Activated T-cell treated with anti-CD3 and anti-CD28 coated beads for 48 hours (primary cell): ENCODE measurements at regions not wholly inside any gene's neighbourhood (a gene's known extent, or its start where the extent isn't known, plus 50 kb on each side); places are given as distances from the start of the nearest gene placed in this dataset.
"Not testable (repeated sequence)": the region's sequence is repeated elsewhere in the genome, so short reads cannot be mapped to it uniquely, and the experiment has no call there.

Source experiments
- DNase-seq: peaks from one replicate; pipeline ENCODE4 v3.0.0-alpha.2; 2020; ENCODE audit warnings: low read depth

DNA sequence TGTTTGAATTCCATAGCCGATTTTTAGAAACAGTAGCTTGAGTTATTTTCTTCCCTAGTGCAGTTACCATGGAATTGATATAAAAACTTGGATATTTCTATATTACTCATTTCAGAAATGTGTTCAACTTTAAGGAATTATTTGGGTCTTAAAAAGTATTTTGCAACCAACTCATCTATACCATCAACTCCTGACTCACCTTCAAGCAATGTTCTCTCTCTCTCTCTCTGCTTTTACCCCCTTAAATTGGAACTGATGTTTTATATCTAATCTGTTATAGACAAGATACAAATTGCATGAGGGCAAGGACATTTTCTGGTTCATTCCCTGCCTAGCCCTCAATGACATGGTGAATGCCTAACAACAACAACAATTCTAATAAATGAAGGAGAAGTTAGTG lies 214.7 kb upstream of the NRIP1 start:
- no peak for DNase-seq

DNA sequence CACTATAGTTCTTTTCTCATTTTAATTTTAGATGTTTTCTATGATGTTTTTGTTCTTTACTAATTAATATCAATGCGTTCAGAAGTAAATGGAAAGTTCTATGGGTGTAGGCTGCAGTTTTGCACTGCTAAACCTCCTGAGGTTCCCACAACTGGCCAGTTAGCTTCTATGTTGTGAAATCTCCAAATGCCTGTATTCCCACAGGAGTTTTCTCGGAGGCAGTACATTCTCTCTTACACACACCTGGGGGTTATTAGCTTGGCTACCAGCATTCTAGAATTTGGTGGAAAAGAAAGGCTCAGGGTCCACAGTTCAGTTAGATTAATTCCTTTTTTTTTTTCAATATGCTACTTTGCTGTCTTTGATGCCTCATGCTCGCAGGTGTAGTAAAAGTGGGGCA lies 216.9 kb upstream of the NRIP1 start:
- DNase-seq = no peak

DNA sequence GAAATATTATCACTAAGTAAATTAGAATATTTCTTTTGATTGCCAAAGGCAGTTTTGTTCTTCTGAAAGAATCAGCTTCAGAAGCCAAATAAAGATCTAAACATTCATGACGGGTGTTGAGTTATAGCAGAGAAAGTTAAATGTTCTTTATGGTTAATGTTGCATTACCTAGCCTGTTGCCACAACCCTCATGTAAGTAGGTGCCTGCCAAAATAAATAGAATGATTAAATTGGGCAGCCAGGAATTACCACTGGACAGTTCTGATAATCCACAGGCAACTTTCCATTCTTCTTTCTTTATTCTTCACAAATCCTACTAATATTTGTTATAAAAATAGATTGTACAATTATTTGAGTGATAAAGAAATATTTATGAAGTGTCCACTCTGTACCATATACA lies 217.9 kb upstream of the NRIP1 start:
- DNase-seq = no peak

DNA sequence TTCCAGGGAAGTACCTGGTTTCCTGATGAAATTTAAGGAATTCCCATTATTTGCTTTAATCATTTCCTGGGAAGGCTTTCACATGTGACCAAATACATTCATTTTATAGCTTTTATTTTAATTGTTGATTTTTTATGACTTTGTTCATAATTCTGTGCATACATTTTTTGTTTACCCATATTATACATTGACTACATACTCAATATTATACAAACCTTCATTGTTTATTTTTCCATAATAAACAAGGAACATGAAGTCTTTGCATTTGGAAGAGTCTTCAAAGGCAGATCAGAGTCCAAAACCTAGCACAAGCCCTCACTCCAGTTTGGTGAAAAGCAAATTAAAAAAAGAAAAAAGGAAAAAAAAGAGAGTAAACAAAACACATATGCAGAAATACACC lies 218.3 kb upstream of the NRIP1 start:
- DNase-seq = no peak

DNA sequence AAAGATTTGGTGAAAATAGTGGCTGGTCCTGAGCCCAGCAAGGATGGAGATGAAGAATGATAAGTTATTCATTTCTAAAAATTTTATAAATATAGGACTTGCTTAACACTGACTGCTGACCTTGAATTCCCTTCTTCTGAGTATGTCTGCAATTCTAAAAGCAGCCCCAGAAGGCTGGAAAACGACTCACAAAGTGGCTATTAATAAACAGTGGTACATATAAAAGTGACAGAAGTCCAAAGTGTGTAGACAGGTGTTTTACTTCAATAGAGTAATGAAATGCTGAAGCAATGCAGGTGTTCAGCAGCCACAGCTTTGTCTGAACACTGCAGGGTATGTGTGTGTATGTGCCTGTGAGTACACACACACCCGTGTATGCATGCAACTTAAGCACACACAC lies 219.0 kb upstream of the NRIP1 start:
- no peak for DNase-seq

DNA sequence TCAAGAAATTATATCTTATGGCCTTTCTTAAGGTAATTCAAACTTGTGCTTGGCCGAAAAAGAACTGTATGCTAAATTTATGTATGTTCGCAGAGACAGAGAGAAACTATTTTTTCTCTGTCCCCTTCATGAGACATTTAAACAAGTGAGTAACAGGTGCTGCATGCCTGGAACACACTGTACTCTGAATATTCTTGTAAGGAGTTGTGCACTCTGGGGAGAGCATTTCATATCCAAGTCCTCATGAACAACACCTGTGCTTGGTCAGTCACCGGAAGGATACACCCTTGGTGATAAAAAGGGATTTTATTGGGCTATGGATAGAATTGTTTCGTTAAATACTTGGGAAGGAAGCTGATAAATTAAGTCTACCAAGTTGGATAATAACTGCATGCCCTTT lies 220.8 kb upstream of the NRIP1 start:
- no peak for DNase-seq

DNA sequence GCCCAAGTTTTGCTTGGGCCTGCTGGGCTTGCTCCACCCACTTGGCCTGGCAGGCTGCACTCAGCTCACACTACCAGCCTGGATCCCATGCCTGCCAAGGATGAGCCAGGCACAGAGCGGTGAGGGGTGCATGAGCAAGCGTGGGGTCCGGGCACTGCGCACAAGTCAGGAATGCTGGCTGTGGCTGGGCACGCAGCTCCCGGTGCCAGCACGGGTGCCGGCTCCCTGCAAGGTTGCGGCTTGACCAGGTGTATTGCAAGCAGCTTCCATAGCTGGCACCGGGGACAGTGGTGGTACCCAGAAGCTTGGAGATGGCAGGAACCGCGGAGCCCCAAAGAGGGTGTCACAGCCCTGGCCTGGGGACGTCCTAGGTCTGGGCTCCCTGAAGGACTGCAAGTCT lies 224.4 kb upstream of the NRIP1 start:
- no peak for DNase-seq

DNA sequence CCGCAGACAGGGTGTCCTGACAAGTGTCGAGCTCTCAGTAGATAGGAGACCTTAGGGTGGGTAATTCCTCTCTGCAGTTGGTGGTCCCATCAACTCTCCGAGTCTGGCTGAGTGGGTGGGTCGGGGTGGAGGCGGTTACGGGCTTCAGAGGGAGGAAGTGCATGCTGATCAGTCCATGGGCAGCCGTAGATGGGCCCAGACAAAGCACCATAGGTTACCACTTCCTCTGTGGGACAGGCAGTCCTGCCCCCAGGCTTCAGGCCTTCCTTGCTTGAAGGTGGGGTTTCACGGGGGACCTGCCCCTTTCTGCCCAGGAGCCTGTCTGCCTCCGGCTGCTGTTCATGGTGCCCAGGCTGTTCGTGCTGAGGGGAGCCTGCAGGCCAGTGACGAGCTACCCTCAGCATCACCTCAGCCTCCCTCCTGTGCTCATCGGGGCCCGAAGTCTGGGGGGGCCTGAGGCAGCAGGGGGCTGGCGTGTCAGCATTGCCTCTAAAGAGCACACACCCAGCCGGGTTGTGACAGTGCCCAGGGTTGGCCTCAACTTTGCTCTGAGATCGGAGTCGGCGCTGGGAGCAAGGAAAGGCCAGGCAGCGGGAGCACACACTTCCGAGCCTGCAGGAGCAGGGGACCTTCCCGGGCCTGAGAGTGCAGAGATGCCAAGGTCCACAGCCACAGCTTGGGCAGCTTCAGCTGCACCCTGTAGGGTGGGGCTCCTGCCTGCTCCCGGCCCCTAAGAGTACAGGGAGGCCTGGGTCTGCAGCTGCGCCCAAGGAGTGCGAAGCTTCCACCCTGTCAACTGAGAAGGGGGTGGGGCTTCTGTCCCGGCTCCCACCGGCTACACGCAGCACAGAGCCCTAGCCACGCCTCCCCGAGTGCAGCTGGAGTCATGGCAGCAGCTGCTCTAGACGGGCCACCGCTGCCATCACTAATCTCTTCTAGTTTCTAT lies 225.4 kb upstream of the NRIP1 start:
- DNase-seq = no peak

DNA sequence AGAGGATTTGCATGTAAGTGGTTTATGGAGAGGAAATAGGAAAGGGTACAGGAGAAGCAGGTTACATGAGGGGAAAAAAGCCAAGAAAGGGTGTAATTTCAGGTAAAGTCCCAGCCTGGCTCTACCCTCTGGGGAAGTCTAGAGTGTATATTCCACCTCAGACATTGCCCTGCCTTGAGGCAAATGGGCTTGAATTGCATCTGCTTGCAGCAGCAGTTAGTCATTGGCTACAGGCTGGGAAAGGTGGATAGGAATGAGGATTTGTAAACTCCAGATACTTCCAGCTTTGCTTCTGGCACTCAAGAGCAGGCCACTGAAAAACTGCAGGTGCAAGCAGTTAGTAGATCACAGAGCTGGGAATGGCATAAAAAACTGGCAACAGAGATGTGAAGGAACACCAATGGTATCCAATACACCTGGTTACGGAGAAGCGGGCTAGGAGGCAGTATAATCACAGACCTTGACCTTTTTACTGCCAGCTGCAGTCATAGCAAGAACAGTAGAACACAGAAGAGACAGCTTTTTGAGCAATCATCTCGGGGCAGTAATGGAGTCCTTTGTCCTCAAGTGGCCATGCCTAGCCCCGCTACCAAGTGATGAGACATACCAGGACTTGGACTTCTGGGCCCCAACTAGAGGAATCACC lies 226.9 kb upstream of the NRIP1 start:
- DNase-seq = no peak

DNA sequence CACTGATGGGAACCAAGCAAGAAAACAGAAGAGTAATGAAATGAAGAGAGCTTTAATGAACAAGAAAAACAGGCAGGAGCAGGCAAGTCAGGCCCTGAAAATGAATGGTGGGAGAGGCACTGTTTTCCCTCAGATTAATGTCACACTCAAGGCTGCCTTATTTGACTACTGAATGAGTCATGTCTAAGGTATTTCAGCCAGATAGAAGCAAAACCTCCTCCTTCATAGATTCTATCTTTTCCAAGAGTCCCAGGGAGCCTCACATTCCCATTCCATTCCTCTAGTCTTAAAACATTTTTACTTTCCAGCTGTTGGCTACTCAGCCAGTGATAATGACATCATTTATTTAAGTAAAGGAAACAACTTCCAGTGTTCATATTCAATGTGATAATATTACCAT lies 228.4 kb upstream of the NRIP1 start:
- no peak for DNase-seq

DNA sequence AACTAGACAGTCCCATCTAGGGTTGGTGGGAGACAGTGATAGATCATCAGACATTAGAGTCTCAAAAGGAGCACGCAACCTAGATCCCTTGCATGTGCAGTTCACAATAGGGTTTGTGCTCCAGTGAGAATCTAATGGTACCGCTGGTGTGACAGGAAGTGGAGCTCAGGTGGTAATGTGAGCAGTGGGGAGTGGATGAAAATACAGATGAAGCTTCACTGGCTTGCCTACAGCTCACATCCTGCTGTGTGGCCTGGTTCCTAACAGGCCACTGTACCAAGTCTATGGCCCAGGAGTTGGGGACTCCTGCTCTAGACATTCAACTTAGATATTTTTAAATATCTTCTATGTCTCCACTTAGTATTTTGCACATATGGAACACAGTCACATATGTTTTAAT lies 231.1 kb upstream of the NRIP1 start:
- no peak for DNase-seq

DNA sequence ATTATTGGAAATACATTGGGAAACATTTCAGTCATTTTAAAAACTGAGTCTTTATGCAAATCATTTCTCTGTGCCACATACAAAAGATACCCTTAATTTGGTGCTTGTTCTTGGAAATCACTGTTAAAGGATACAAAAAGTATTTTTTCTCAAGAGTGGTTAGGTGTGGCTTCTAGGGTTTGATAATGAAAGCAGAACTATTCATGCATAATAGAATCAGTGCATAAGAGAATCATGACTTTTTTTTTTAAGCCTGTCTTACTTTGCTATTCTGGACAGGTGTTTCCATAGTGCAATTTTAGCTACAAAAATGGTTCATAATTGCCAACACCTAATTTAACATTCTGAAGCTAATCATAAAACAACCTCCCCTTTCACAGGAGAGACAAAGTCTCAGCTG lies 233.0 kb upstream of the NRIP1 start:
- DNase-seq = no peak

DNA sequence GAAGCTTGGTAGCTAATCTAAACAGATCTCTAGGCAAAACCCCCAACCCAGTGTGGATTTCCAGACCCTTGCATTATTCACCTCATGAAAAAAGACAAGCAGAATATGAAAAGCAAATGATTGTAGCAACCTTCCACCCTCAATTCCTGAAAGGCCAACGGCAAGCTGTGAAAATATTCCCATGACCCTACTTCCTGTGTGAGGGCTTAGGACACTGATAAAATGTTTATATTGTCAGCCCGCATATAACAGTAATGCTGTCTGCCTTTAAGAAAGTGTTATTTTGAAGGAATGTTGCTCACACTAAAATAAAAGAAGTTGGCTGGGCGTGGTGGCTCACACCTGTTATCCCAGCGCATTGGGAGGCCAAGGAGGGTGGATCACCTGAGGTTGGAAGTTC lies 233.5 kb upstream of the NRIP1 start:
- no peak for DNase-seq

DNA sequence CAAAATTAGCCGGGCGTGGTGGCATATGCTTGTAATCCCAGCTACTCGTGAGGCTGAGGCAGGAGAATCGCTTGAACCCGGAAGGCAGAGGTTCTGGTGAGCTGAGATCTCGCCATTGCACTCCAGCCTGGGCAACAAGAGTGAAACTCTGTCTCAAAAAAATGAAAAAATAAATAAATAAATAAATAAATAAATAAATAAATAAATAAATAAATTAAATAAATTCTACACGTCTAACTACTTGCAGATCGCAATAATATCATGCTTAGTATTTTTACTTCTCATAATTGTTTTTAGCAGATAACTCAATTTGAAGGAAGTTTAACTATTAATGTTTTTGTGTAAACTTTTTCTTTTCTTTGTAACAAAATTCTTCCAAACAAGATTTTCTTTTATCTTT lies 234.0 kb upstream of the NRIP1 start:
- DNase-seq = not testable (repeated sequence)

DNA sequence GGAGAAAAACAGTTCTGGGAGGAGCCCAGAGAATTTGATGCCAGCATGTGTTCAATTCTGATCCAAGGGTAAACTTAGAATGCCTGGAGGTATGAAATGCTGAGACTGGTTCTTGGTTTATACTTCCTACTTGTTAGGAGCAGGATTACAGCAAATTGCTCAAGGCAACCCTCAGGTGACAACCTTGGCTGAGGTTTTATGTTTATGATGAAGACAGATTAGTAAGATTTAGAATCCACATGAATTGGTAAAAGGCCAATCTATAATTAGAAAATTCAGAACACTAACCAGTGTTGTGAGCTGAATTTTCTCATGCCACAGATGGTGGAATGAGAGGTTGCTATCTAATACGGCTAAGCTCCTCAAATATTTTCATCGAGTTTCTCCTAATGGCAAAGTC lies 235.3 kb upstream of the NRIP1 start:
- no peak for DNase-seq

DNA sequence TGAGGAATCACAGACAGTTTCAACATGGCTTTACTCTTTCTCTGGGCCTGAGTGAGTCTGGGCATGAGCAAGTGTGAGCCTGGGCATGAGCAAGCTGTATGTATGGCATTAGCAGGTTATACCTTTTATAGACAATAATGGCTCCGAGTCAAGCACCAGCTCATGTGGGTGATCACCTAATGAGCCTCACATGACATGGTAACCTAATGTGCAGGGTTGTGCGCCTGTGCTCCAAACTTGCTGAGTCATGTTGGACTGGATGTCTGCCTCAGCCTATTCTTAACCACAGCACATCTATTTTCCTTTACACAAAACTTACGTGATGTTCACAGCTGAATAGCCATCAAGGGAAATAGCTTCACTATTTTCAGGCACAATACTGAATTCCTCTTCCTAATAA lies 236.2 kb upstream of the NRIP1 start:
- DNase-seq = no peak

DNA sequence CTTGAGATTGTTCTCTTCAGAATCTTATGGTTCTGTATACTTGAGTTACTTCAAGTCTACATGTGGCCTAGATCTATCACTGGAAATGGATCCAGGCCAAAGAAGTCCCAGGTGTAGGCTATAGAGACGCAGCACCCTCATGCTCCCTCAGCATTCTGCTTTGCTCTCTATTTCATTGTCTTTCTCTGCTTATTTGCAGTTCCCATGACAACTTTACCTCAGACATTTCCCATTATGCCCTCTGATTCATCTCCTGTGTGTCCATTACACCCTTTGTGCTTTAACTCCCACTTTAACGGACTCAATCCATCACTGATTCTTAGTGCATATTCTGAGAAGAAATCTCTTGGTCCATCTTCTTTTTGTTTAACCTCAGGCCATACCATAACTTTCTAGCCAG lies 236.9 kb upstream of the NRIP1 start:
- DNase-seq = no peak

DNA sequence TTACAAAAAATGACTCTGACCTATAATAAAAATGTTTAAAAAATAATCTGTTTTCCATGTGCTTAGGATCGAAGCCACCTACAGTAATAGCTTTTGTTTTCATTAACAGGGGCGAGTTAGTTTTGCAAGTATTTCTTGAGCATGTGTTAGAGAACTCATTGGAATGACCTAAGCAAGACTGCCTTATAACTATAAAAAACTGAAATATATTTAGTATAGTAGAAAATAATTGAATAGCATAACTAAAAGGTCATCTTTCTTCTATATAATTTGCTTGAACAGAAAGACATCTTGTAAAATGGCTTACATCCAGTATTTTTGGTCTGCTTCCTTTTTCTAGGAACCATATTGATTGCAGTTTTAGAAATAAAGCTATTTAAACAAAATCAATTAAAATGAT lies 241.5 kb upstream of the NRIP1 start:
- no peak for DNase-seq

DNA sequence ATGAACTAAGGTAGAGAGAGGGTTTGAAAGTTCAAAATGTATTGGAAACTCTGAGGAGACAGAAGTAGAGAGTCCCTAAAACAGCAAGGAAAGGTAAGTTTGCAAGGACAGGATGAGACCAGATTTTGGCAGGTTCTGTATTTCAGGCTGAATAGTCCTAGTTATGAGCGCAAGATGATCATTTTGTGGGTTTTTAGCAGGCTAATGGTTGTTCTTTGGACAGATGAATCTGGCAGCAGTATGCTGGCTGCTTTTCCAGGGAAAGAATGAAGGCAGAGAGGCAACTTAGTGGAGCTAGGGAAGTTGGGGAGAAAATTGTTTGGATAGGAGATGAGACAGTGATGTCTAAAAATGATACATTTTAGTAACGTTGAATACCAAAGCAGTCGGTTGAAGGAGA lies 243.5 kb upstream of the NRIP1 start:
- DNase-seq = no peak

DNA sequence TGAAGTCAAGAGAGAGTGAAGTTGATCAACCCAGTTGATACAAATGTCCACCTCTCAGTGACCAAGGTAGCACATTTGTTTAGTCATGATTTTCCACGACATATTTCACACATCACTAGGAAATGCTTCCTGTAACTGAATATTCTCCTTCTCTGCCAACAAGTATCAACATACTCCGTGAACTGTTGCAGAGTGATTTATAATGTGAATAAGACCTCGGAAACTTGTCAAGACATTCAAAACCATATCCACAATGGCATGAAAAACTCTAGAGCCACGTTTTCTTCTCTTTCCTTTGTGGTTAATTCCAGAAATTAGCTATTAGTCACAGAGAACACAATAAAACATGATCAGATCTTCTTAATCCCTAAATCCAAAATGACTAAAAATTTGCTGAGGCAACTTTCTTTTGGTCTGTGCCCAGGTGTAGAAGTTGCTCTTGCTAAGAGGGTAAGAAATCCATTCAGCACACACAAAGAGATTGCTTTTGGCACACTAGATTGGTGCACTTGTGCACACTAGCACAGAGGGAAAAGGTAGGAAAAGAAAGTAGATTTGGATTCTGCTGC lies 244.3 kb upstream of the NRIP1 start:
- no peak for DNase-seq

DNA sequence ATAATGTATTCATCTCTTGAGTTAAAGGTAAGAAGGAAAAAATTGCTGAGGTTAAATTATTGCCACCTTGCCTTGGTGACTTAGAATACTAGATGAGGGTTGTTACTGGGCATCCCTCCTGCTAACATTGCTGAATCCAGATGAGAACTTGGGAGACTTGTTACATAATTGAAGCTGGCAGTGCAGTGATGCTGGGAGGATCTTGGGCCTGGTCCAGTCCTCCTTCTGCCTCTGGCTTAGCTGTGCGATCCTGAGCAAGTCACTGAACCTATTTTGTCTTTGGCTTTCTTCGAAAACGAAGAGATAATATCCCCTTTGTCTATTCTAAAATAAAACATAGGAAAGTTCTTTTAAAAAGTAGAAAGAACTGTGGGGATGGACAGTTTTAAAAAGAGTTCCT lies 244.9 kb upstream of the NRIP1 start:
- DNase-seq = no peak

DNA sequence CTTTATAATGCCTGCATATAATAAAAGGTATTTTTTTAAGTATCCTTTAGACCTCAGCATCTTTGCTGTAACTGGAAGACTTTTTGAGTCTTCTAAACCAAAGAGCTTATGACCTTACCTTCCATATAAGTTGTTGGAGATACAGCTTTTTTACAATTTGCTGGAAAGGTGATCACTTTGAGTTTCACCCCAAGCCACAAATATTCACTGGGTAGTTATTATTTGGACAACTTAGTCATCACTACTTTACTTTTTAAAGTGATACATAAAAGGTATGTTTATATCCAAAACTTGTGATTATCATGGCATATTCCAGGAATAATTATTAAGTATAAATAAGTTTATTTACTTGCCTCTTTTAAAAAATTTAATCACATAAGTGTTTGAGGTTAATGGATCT lies 246.7 kb upstream of the NRIP1 start:
- no peak for DNase-seq

DNA sequence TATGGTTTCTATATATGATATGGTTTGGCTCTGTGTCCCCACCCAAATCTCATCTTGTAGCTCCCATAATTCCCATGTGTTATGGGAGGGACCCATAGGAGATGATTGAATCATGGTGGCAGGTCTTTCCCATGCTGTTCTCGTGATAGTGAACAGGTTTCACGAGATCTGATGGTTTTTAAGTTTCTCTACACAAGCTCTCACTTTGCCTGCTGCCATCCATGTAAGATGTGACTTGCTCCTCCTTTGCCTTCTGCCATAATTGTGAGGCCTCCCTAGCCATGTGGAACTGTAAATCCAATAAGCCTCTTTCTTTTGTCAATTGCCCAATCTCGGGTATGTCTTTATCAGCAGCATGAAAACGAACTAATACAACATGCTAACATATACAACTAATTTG lies 252.2 kb upstream of the NRIP1 start:
- DNase-seq = not testable (repeated sequence)
